ENCODE measurements at regions not wholly inside any gene's neighbourhood (a gene's known extent, or its start where the extent isn't known, plus 50 kb on each side); places are given as distances from the start of the nearest gene placed in this dataset.

DNA sequence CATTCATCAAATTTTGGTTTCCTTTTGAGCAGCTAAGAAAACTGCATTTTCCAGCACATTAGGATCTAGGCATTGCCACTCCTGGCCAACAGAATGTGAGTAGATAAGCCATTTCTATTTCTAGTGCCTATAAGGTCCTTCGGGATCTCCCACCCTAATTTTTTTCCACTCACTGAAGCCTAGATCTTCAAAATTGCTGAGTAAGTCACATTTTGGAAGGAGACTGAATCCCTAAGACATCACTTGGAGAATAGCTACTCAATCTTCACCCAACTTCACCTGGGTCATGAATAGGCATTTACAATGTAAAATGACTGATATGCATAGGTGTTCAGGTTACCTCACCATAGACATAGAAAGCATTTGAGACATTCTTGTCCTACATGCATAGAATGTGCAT, 548.1 kb upstream of the GYPC start:
- no peaks in the 10 kb centered on the region for H3K36me3 ChIP-seq (ENCODE audit: control insufficient read depth, insufficient read depth, low read length)
- no peak overlapping the region for H3K9ac ChIP-seq (ENCODE audit: low read depth, low read length)
- dilution Hi-C loops (cut with HindIII; ENCODE audit: low sequenced_read_pairs, unreplicated experiment) (no loop called here), in situ Hi-C loops (cut with MboI; ENCODE audit: low sequenced_read_pairs) (no loop called here), intact Hi-C loops (cut with micrococcal nuclease) (no loop called here)
- H3K4me1 ChIP-seq (ENCODE audit: control insufficient read depth, insufficient read depth, low read length) = no peaks in the 10 kb centered on the region
- BruUV-seq (replicated peaks) = no TSS peak
- no peak overlapping the region for H3K23ac ChIP-seq (ENCODE audit: low read depth, low read length)
- H3K18ac ChIP-seq (ENCODE audit: low read depth, low read length) = no peak overlapping the region
- H3K9me3 ChIP-seq (ENCODE audit: control insufficient read depth, insufficient read depth, low read length) = peaks cover 5% of the 10 kb centered on the region; the same call in 1 of the 2 replicates
- H3K27ac ChIP-seq (ENCODE audit: insufficient read depth, low read length) = no peak overlapping the region
- H2BK20ac ChIP-seq (ENCODE audit: low read depth, low read length) = no peak overlapping the region
- H2BK5ac ChIP-seq (ENCODE audit: low read depth, low read length, poor library complexity, severe bottlenecking) = no peak overlapping the region
- TF ChIP-seq BHLHE40 (IDR thresholded peaks at IDR 0.05; ENCODE audit: low read depth, low read length) = no peak
- TF ChIP-seq MAFK (IDR thresholded peaks at IDR 0.05; ENCODE audit: low read depth, low read length) = peak; percentile 50
- ATAC-seq (ENCODE audit: low read depth) = no peak
- DNase-seq = no peak
- H3K4ac ChIP-seq (ENCODE audit: low read depth, low read length) = no peak overlapping the region
- POLR2A ChIA-PET (ENCODE audit: unreplicated experiment) = no interaction called here
- H2AK9ac ChIP-seq (replicated peaks; ENCODE audit: low read depth, low read length, poor library complexity) = no peak overlapping the region
- no peak overlapping the region for H2BK15ac ChIP-seq (ENCODE audit: low read depth, low read length)
- H3K27me3 ChIP-seq (ENCODE audit: control insufficient read depth, insufficient read depth, low read length) = no peaks in the 10 kb centered on the region
- no peak overlapping the region for H2AK5ac ChIP-seq (ENCODE audit: low read depth, low read length)
- CTCF ChIA-PET = no interaction called here
- no peaks in the 10 kb centered on the region for H3K79me1 ChIP-seq (ENCODE audit: low read depth in 1 of 2, low read length in 2 of 2)
- no peak overlapping the region for H2AFZ ChIP-seq (replicated peaks; ENCODE audit: low read length, poor library complexity)
- no peaks in the 10 kb centered on the region for H3K9me1 ChIP-seq (ENCODE audit: insufficient read depth, low read length)
- no peak overlapping the region for H3K4me2 ChIP-seq (ENCODE audit: low read depth, low read length)
- H3K4me3 ChIP-seq (ENCODE audit: insufficient read depth, low read depth, low read length) = no peak overlapping the region
- H4K5ac ChIP-seq (ENCODE audit: low read depth, low read length) = no peak overlapping the region
- no peak overlapping the region for H2BK120ac ChIP-seq (ENCODE audit: low read depth, low read length)
- H4K20me1 ChIP-seq (ENCODE audit: insufficient read depth, low read length) = no peaks in the 10 kb centered on the region
- H4K91ac ChIP-seq (ENCODE audit: insufficient read depth, low read depth, low read length) = no peak overlapping the region
- H3K56ac ChIP-seq (ENCODE audit: extremely low read depth, insufficient read depth, low read length) = no peak overlapping the region
- no peak overlapping the region for H3K14ac ChIP-seq (replicated peaks; ENCODE audit: low read depth, low read length)
- no CpG with 5 or more reads among the region's 1 CpG for WGBS, 2 experiments (ENCODE audit: extremely low coverage in 2 of 2, insufficient read length in 1 of 2)
- H4K8ac ChIP-seq (ENCODE audit: low read depth in 2 of 2, low read length in 2 of 2) = no peak overlapping the region

Measured in IMR-90 (cell line).